BJ (cell line): ENCODE measurements at regions not wholly inside any gene's neighbourhood (a gene's known extent, or its start where the extent isn't known, plus 50 kb on each side); places are given as distances from the start of the nearest gene placed in this dataset.

Experiments
- CTCF ChIA-PET: fragments of 350-600 bp; formaldehyde crosslinking; extraction: SDS; loops from one replicate; lab custom pipeline; 2021; ENCODE audit warnings: antibody characterized with exemption, inconsistent platforms; lab: Yijun Ruan, JAX
- POLR2A ChIA-PET: fragments of 300-600 bp; sonication (Branson Sonifier 250); formaldehyde crosslinking; extraction: SDS; loops from one replicate; lab custom pipeline; 2021; ENCODE audit warnings: antibody characterized with exemption; lab: Charles Lee
- DNase-seq: peaks from one replicate; pipeline ENCODE4 v3.0.0-alpha.2; 2011; ENCODE audit warnings: low read depth
- H3K27me3 ChIP-seq: 2 replicates; pipeline ENCODE4 v1.6.0; 2011; ENCODE audit warnings: low read length; ENCODE audit not compliant: control insufficient read depth, insufficient read depth
- H3K36me3 ChIP-seq: 2 replicates; pipeline ENCODE4 v1.5.1; 2011; ENCODE audit warnings: low read length; ENCODE audit not compliant: control insufficient read depth, insufficient read depth
- H3K4me3 ChIP-seq: 2 replicates; pipeline ENCODE4 v1.5.1; 2011; ENCODE audit warnings: low read depth, mild to moderate bottlenecking, control low read depth, low read length
- TF ChIP-seq, protein P1 (sequence below): IDR thresholded peaks from 2 replicates; pipeline ENCODE4 v1.5.1; 2011; ENCODE audit warnings: low read depth, mild to moderate bottlenecking, control low read depth, inconsistent platforms, low read length, moderate library complexity; ENCODE audit not compliant: insufficient read depth

DNA sequence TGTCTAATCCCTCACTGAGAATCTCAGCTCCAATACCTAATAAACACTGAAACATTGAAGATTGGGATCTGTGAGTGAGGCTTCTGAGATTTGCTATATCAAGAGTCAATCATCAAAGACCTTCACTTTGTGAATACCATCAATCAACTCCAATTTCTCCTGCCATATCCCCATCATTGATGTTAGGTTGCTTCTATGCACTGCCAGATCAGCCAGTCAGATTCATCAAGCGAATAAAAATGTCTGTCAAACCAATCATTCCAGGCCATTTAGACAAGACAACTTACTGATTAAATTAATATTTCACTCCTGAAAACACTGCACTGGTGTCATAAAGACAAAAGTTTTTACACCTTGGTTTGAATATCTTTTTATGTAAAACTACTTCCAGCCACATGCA, 1295.5 kb upstream of the LRRTM1 start:
- POLR2A ChIA-PET: no interaction called here
- no peak for DNase-seq
- Histone ChIP-seq H3K4me3 (no peak overlapping the region), H3K27me3 (no peaks in the 10 kb centered on the region), H3K36me3 (no peaks in the 10 kb centered on the region)
- TF ChIP-seq, protein P1, sequence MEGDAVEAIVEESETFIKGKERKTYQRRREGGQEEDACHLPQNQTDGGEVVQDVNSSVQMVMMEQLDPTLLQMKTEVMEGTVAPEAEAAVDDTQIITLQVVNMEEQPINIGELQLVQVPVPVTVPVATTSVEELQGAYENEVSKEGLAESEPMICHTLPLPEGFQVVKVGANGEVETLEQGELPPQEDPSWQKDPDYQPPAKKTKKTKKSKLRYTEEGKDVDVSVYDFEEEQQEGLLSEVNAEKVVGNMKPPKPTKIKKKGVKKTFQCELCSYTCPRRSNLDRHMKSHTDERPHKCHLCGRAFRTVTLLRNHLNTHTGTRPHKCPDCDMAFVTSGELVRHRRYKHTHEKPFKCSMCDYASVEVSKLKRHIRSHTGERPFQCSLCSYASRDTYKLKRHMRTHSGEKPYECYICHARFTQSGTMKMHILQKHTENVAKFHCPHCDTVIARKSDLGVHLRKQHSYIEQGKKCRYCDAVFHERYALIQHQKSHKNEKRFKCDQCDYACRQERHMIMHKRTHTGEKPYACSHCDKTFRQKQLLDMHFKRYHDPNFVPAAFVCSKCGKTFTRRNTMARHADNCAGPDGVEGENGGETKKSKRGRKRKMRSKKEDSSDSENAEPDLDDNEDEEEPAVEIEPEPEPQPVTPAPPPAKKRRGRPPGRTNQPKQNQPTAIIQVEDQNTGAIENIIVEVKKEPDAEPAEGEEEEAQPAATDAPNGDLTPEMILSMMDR: no peak
- CTCF ChIA-PET: no interaction called here

DNA sequence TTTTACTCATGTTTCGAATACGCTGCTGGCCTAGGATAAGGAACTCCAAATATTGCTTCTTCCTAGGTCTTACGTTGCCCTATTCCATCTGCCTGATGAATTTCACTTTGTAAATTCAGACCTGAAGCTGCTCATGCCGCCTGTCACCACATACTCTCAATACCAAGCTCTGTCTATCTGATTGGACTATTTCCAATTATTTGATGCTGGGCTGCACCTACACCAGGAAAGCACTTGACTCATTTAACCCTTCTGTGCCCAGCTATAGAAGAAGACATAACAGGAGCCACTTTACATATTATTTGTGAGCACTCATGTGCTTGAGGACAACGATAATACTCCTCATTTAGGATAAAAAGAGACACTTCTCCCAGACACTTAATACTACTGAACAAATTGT, 1293.9 kb upstream of the LRRTM1 start:
- H3K27me3 ChIP-seq: no peaks in the 10 kb centered on the region
- ChIA-PET CTCF (no interaction called here), POLR2A (no interaction called here)
- H3K4me3 ChIP-seq: no peak overlapping the region
- no peak for DNase-seq
- no peaks in the 10 kb centered on the region for H3K36me3 ChIP-seq
- TF ChIP-seq, protein P1: no peak

DNA sequence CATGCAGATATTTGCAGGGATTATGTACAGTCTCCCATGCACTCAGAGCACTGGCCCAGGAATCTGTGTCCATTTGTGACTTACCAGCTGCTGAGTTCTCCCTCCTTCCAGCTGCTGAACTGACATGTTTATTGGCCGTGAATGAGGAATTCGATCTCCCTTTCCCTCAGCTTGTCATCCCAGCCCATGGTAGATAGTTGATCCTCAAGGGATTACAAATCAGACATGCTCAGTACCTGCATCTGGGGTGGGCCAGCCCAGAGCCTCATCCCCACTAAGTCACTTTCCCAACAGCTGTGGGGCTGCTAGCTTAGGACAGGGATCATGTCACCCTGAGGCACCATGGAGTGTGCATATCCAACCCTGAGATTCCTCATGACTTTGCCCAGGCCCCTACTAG, 1284.9 kb upstream of the LRRTM1 start:
- DNase-seq: no peak
- ChIA-PET CTCF (no interaction called here), POLR2A (no interaction called here)
- no peaks in the 10 kb centered on the region for H3K36me3 ChIP-seq
- H3K27me3 ChIP-seq: no peaks in the 10 kb centered on the region
- TF ChIP-seq, protein P1: no peak
- no peak overlapping the region for H3K4me3 ChIP-seq

DNA sequence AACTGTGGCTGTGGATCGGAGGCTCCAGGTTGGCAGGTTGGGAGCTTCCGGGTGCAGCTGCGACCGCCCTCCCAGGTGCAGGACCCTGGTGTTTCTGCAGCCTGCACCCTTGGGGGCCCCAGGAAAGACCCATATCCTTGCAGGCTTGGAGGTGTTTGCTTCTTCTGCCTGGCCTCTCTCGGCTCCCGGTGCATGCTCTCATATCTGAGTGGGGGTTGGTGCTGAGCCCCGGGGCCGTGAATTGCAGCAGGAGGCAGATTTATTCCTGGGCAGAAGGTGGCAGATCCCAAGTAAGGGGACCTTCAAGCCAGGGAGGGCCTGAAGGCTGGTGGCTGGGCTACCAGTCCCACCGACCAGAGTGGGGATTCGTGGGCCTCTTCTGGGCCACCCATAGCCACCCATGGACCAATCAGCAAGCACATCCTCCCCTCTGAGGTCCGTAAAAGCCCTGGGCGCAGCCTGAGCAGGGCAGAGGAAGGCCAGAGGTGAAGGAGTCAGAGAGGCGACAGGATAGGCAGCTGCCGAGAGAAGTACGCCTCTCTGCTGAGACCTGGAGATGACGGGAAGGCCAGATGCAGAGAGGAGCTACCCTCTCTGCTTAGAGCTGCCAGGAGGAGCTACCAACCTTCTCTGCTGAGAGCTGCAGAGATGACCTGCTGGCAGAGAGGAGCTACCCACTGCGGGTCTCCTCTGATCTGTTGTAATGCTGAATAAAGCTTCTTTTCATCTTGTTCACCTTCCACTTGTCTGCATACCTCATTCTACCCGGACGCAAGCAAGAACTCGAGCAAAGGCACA, 1279.0 kb upstream of the LRRTM1 start:
- H3K4me3 ChIP-seq: no peak overlapping the region
- TF ChIP-seq, protein P1: no peak
- POLR2A ChIA-PET: no interaction called here
- no peaks in the 10 kb centered on the region for H3K36me3 ChIP-seq
- no peaks in the 10 kb centered on the region for H3K27me3 ChIP-seq
- no peak for DNase-seq
- CTCF ChIA-PET: no interaction called here

DNA sequence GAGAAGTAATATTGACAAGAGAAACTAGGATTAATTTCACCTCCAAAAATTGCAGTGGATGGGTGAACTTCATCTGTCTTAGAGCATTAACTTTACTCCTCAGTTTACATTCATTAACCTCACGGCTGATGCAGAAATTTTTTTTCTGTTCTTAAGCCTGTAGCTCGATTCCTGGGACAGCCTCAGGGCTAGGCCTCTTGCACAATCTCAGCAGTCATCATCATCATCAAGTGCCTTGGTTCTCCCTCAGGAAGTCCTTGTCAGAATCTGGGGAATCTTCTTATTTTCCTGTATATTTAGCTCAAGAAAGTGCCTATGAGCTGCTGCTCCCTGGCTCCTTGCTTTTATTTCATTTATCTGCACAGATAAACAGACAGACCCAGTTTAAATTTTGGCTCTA, 1272.2 kb upstream of the LRRTM1 start:
- Histone ChIP-seq H3K27me3 (no peaks in the 10 kb centered on the region), H3K36me3 (no peaks in the 10 kb centered on the region), H3K4me3 (no peak overlapping the region)
- CTCF ChIA-PET: no interaction called here
- POLR2A ChIA-PET: no interaction called here
- no peak for DNase-seq
- TF ChIP-seq, protein P1: no peak
